ENCODE measurements at regions not wholly inside any gene's neighbourhood (a gene's known extent, or its start where the extent isn't known, plus 50 kb on each side); places are given as distances from the start of the nearest gene placed in this dataset.
"Not testable (repeated sequence)": the region's sequence is repeated elsewhere in the genome, so short reads cannot be mapped to it uniquely, and the experiment has no call there.

- DNase-seq, result no peak
- no peaks in the 10 kb centered on the region for H3K4me1 Mint-ChIP-seq
- no peaks in the 10 kb centered on the region for H3K36me3 Mint-ChIP-seq
- no peak for ATAC-seq (ENCODE audit: low read depth in 2 of 2)
- H3K4me3 Mint-ChIP-seq, result no peak overlapping the region
- H3K27ac Mint-ChIP-seq, result no peak overlapping the region
- H3K27me3 Mint-ChIP-seq, result peaks cover 0 to 8% (median 0%) of the 10 kb centered on the region in 3 donors
- peaks cover 0 to 3% (median 0%) of the 10 kb centered on the region in 7 donors for H3K9me3 Mint-ChIP-seq
Measured at GRCh38 chr2:129016972-129017371, 698.3 kb upstream of the HS6ST1 start.

GRCh38 chr2:129024796-129025195, 706.1 kb upstream of the HS6ST1 start:
- Mint-ChIP-seq H3K27me3 (peaks cover 1 to 13% (median 8%) of the 10 kb centered on the region in 3 donors), H3K27ac (no peak overlapping the region), H3K4me1 (no peaks in the 10 kb centered on the region), H3K4me3 (no peak overlapping the region), H3K36me3 (no peaks in the 10 kb centered on the region), H3K9me3 (peaks cover 0 to 11% (median 3%) of the 10 kb centered on the region in 7 donors)
- no peak for ATAC-seq (ENCODE audit: low read depth in 2 of 2)
- DNase-seq, result no peak

- no peak for DNase-seq
- H3K4me3 Mint-ChIP-seq, result no peak overlapping the region
- no peaks in the 10 kb centered on the region for H3K4me1 Mint-ChIP-seq
- no peak overlapping the region for H3K27ac Mint-ChIP-seq
- peaks cover 0 to 3% (median 0%) of the 10 kb centered on the region in 3 donors for H3K27me3 Mint-ChIP-seq
- peaks cover 2 to 24% (median 14%) of the 10 kb centered on the region in 7 donors for H3K9me3 Mint-ChIP-seq
- ATAC-seq (ENCODE audit: low read depth in 2 of 2), result no peak
- H3K36me3 Mint-ChIP-seq, result peaks cover 0 to 3% of the 10 kb centered on the region in 2 donors
Measured at GRCh38 chr2:129035992-129036391, 717.3 kb upstream of the HS6ST1 start.

- Mint-ChIP-seq H3K9me3 (peaks cover 11 to 42% (median 30%) of the 10 kb centered on the region in 7 donors), H3K36me3 (peaks cover 0 to 17% of the 10 kb centered on the region in 2 donors)
- H3K27me3 Mint-ChIP-seq; H3K4me3 Mint-ChIP-seq; H3K27ac Mint-ChIP-seq; ATAC-seq (ENCODE audit: low read depth in 2 of 2); DNase-seq; H3K4me1 Mint-ChIP-seq: not testable (repeated sequence)
Measured at GRCh38 chr2:129043677-129044076, 725.0 kb upstream of the HS6ST1 start.

- not testable (repeated sequence) for H3K27me3 Mint-ChIP-seq; H3K4me3 Mint-ChIP-seq; DNase-seq; H3K27ac Mint-ChIP-seq; H3K4me1 Mint-ChIP-seq; ATAC-seq (ENCODE audit: low read depth in 2 of 2)
- H3K9me3 Mint-ChIP-seq, result peaks cover 6 to 31% (median 19%) of the 10 kb centered on the region in 7 donors
- H3K36me3 Mint-ChIP-seq, result peaks cover 0 to 10% of the 10 kb centered on the region in 2 donors
Measured at GRCh38 chr2:129046475-129046874, 727.8 kb upstream of the HS6ST1 start.

- no peak overlapping the region for H3K4me3 Mint-ChIP-seq
- DNase-seq, result no peak
- no peak for ATAC-seq (ENCODE audit: low read depth in 2 of 2)
- no peaks in the 10 kb centered on the region for H3K36me3 Mint-ChIP-seq
- no peaks in the 10 kb centered on the region for H3K4me1 Mint-ChIP-seq
- H3K27ac Mint-ChIP-seq, result no peak overlapping the region
- H3K27me3 Mint-ChIP-seq, result no peaks in the 10 kb centered on the region
- H3K9me3 Mint-ChIP-seq, result peaks cover 0 to 15% (median 4%) of the 10 kb centered on the region in 7 donors
Measured at GRCh38 chr2:129050101-129050500, 731.4 kb upstream of the HS6ST1 start.

GRCh38 chr2:129055242-129055641, 736.6 kb upstream of the HS6ST1 start:
- H3K9me3 Mint-ChIP-seq, result no peaks in the 10 kb centered on the region
- DNase-seq (no peak), ATAC-seq (ENCODE audit: low read depth in 2 of 2) (no peak)
- H3K36me3 Mint-ChIP-seq, result no peaks in the 10 kb centered on the region
- no peaks in the 10 kb centered on the region for H3K4me1 Mint-ChIP-seq
- no peaks in the 10 kb centered on the region for H3K27me3 Mint-ChIP-seq
- H3K4me3 Mint-ChIP-seq, result no peak overlapping the region
- peak overlapping the region in 1 of 6 donors; percentile 52 for H3K27ac Mint-ChIP-seq

- no peak overlapping the region for H3K27ac Mint-ChIP-seq
- no peak for DNase-seq
- no peak overlapping the region for H3K4me3 Mint-ChIP-seq
- ATAC-seq (ENCODE audit: low read depth in 2 of 2), result no peak
- H3K36me3 Mint-ChIP-seq, result no peaks in the 10 kb centered on the region
- H3K4me1 Mint-ChIP-seq, result no peaks in the 10 kb centered on the region
- no peaks in the 10 kb centered on the region for H3K27me3 Mint-ChIP-seq
- H3K9me3 Mint-ChIP-seq, result no peaks in the 10 kb centered on the region
Measured at GRCh38 chr2:129055824-129056223, 737.2 kb upstream of the HS6ST1 start.

GRCh38 chr2:129056309-129056958, 737.8 kb upstream of the HS6ST1 start:
- Mint-ChIP-seq H3K9me3 (no peaks in the 10 kb centered on the region), H3K36me3 (no peaks in the 10 kb centered on the region), H3K4me3 (no peak overlapping the region), H3K27me3 (no peaks in the 10 kb centered on the region), H3K27ac (no peak overlapping the region), H3K4me1 (no peaks in the 10 kb centered on the region)
- no peak for ATAC-seq (ENCODE audit: low read depth in 2 of 2)
- DNase-seq, result no peak

GRCh38 chr2:129056959-129057317, 738.3 kb upstream of the HS6ST1 start:
- Mint-ChIP-seq H3K36me3 (no peaks in the 10 kb centered on the region), H3K27ac (no peak overlapping the region), H3K27me3 (no peaks in the 10 kb centered on the region), H3K9me3 (no peaks in the 10 kb centered on the region), H3K4me1 (no peaks in the 10 kb centered on the region), H3K4me3 (no peak overlapping the region)
- ATAC-seq (ENCODE audit: low read depth in 2 of 2) (no peak), DNase-seq (no peak)

- Mint-ChIP-seq H3K36me3 (no peaks in the 10 kb centered on the region), H3K4me1 (no peaks in the 10 kb centered on the region), H3K4me3 (no peak overlapping the region), H3K27ac (no peak overlapping the region), H3K27me3 (no peaks in the 10 kb centered on the region), H3K9me3 (no peaks in the 10 kb centered on the region)
- no peak for ATAC-seq (ENCODE audit: low read depth in 2 of 2)
- DNase-seq, result no peak
Measured at GRCh38 chr2:129058981-129059380, 740.3 kb upstream of the HS6ST1 start.

GRCh38 chr2:129059476-129059875, 740.8 kb upstream of the HS6ST1 start:
- H3K4me1 Mint-ChIP-seq, result no peaks in the 10 kb centered on the region
- no peak for DNase-seq
- no peaks in the 10 kb centered on the region for H3K9me3 Mint-ChIP-seq
- H3K4me3 Mint-ChIP-seq, result no peak overlapping the region
- no peaks in the 10 kb centered on the region for H3K27me3 Mint-ChIP-seq
- no peaks in the 10 kb centered on the region for H3K36me3 Mint-ChIP-seq
- ATAC-seq (ENCODE audit: low read depth in 2 of 2), result no peak
- H3K27ac Mint-ChIP-seq, result no peak overlapping the region

GRCh38 chr2:129061069-129061768, 742.6 kb upstream of the HS6ST1 start:
- H3K4me3 Mint-ChIP-seq, result no peak overlapping the region
- ATAC-seq (ENCODE audit: low read depth in 2 of 2) (no peak), DNase-seq (no peak)
- H3K9me3 Mint-ChIP-seq, result no peaks in the 10 kb centered on the region
- H3K27me3 Mint-ChIP-seq, result no peaks in the 10 kb centered on the region
- H3K4me1 Mint-ChIP-seq, result no peaks in the 10 kb centered on the region
- no peaks in the 10 kb centered on the region for H3K36me3 Mint-ChIP-seq
- H3K27ac Mint-ChIP-seq, result no peak overlapping the region

GRCh38 chr2:129061769-129062121, 743.1 kb upstream of the HS6ST1 start:
- H3K4me1 Mint-ChIP-seq, result no peaks in the 10 kb centered on the region
- ATAC-seq (ENCODE audit: low read depth in 2 of 2) (no peak), DNase-seq (no peak)
- H3K4me3 Mint-ChIP-seq, result no peak overlapping the region
- no peaks in the 10 kb centered on the region for H3K9me3 Mint-ChIP-seq
- H3K27me3 Mint-ChIP-seq, result no peaks in the 10 kb centered on the region
- no peak overlapping the region for H3K27ac Mint-ChIP-seq
- no peaks in the 10 kb centered on the region for H3K36me3 Mint-ChIP-seq
